ENCODE measurements at regions not wholly inside any gene's neighbourhood (a gene's known extent, or its start where the extent isn't known, plus 50 kb on each side); places are given as distances from the start of the nearest gene placed in this dataset.

GRCh38 chr4:33088713-33089112 lies 2368.5 kb downstream of the PCDH7 start:
- Histone ChIP-seq H3K4me1 (no peaks in the 10 kb centered on the region), H3K27ac (no peak overlapping the region), H3K4me3 (no peak overlapping the region), H3K27me3 (no peaks in the 10 kb centered on the region), H3K9me3 (no peaks in the 10 kb centered on the region), H3K36me3 (no peaks in the 10 kb centered on the region)
- TF ChIP-seq POLR2A (IDR thresholded peaks at IDR 0.05), result no peak
- TF ChIP-seq CTCF (IDR thresholded peaks at IDR 0.05), result no peak
- TF ChIP-seq POLR2AphosphoS5 (IDR thresholded peaks at IDR 0.05), result no peak
- TF ChIP-seq EP300 (IDR thresholded peaks at IDR 0.05), result no peak
- 48 to 56% methylated on average over 2 of the region's 2 CpGs for WGBS, 2 donors
- DNase-seq (no peak), ATAC-seq (ENCODE audit: low FRiP score in 2 of 2) (no peak)

DNA sequence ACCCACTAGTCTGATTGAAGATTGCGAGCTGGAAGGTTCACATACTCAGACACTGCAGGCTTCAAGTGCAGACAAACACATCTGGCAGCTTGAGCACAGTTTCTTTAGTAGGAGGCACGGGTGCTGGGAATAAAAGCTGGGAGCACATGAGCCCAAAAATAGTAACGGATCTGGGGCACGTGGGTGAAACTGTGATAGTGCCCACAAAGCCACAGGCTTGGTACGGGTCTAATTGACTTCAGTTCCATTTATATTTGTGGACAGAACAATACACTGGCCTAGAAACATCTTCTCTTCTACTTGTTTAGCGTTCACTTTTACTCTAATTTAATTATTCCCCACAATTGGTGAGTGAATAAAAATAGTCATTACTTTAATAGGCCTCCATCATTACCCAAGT lies 2370.7 kb downstream of the PCDH7 start:
- H3K27me3 ChIP-seq, result no peaks in the 10 kb centered on the region
- no peak for TF ChIP-seq CTCF (IDR thresholded peaks at IDR 0.05)
- H3K27ac ChIP-seq, result no peak overlapping the region
- H3K36me3 ChIP-seq, result no peaks in the 10 kb centered on the region
- H3K9me3 ChIP-seq, result no peaks in the 10 kb centered on the region
- no peak overlapping the region for H3K4me3 ChIP-seq
- no peaks in the 10 kb centered on the region for H3K4me1 ChIP-seq
- 87 to 90% methylated on average over 6 of the region's 6 CpGs for WGBS, 2 donors
- no peak for DNase-seq
- no peak for ATAC-seq (ENCODE audit: low FRiP score in 2 of 2)

GRCh38 chr4:33091961-33092360 lies 2371.8 kb downstream of the PCDH7 start:
- Histone ChIP-seq H3K36me3 (no peaks in the 10 kb centered on the region), H3K4me3 (no peak overlapping the region), H3K27me3 (no peaks in the 10 kb centered on the region), H3K9me3 (no peaks in the 10 kb centered on the region), H3K27ac (no peak overlapping the region), H3K4me1 (no peaks in the 10 kb centered on the region)
- TF ChIP-seq POLR2A (IDR thresholded peaks at IDR 0.05), result no peak
- TF ChIP-seq EP300 (IDR thresholded peaks at IDR 0.05), result no peak
- TF ChIP-seq POLR2AphosphoS5 (IDR thresholded peaks at IDR 0.05), result no peak
- no peak for TF ChIP-seq CTCF (IDR thresholded peaks at IDR 0.05)
- DNase-seq (no peak), ATAC-seq (ENCODE audit: low FRiP score in 2 of 2) (no peak)
- 84 to 90% methylated on average over 3 of the region's 3 CpGs for WGBS, 2 donors

DNA sequence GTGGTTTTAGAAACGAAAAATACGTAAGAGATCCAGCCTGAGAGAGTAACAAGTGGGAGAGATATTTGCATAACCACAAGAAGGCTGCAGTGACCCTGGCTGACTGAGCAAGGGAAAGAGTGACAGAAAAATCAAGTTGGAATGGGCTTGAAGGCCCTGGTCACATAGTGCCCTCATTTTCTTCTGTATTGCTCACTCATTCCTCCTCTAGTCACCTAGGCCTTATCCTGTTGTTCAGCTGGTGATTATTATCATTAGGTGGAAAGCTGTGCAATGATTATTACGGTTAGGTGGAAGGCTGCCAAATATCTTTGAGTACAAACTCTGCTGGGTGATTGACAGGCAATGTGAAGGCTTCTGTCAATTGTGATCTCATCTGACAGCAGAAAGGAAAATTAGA lies 2384.1 kb downstream of the PCDH7 start:
- TF ChIP-seq POLR2AphosphoS5 (IDR thresholded peaks at IDR 0.05), result no peak
- no peak for TF ChIP-seq CTCF (IDR thresholded peaks at IDR 0.05)
- TF ChIP-seq EP300 (IDR thresholded peaks at IDR 0.05), result no peak
- no peak for TF ChIP-seq POLR2A (IDR thresholded peaks at IDR 0.05)
- Histone ChIP-seq H3K4me3 (no peak overlapping the region), H3K27ac (no peak overlapping the region), H3K4me1 (no peaks in the 10 kb centered on the region), H3K27me3 (no peaks in the 10 kb centered on the region), H3K9me3 (no peaks in the 10 kb centered on the region), H3K36me3 (no peaks in the 10 kb centered on the region)
- 26 to 29% methylated on average over 3 of the region's 3 CpGs for WGBS, 2 donors
- DNase-seq (no peak), ATAC-seq (ENCODE audit: low FRiP score in 2 of 2) (no peak)

- H3K36me3 ChIP-seq, result no peaks in the 10 kb centered on the region
- ATAC-seq (ENCODE audit: low FRiP score in 2 of 2) (no peak), DNase-seq (no peak)
- H3K27me3 ChIP-seq, result no peaks in the 10 kb centered on the region
- H3K4me1 ChIP-seq, result no peaks in the 10 kb centered on the region
- 81 to 88% methylated on average over 2 of the region's 2 CpGs for WGBS, 2 donors
- H3K4me3 ChIP-seq, result no peak overlapping the region
- TF ChIP-seq POLR2AphosphoS5 (IDR thresholded peaks at IDR 0.05) (no peak), POLR2A (IDR thresholded peaks at IDR 0.05) (no peak), CTCF (IDR thresholded peaks at IDR 0.05) (no peak)
- no peaks in the 10 kb centered on the region for H3K9me3 ChIP-seq
- no peak overlapping the region for H3K27ac ChIP-seq
Measured at GRCh38 chr4:33107814-33108213, 2387.6 kb downstream of the PCDH7 start.
